IMR-90 (cell line): ENCODE measurements at regions not wholly inside any gene's neighbourhood (a gene's known extent, or its start where the extent isn't known, plus 50 kb on each side); places are given as distances from the start of the nearest gene placed in this dataset.

Experiments
- ATAC-seq: fragments of 200-7000 bp; cut with Tn5 transposase; 2 replicates; pipeline ENCODE4 v1.9.1; 2020; ENCODE audit warnings: low read depth, mild to moderate bottlenecking, moderate library complexity
- BruUV-seq: library from RNA; stranded (reverse); fragments of 400-500 nt; replicated peaks from 2 replicates; lab custom pipeline; 2021; lab: Mats Ljungman, UMichigan
- CTCF ChIA-PET: fragments of 300-600 bp; formaldehyde crosslinking; extraction: SDS; loops from one replicate; lab custom pipeline; 2021; ENCODE audit warnings: antibody characterized with exemption; lab: Yijun Ruan, JAX
- POLR2A ChIA-PET: fragments of 300-600 bp; sonication (Branson Sonifier 250); formaldehyde crosslinking; loops from one replicate; lab custom pipeline; 2022; ENCODE audit warnings: antibody characterized with exemption; ENCODE audit not compliant: unreplicated experiment; lab: Charles Lee
- DNase-seq: peaks from one replicate; pipeline ENCODE4 v3.0.0; 2013
- H2AFZ ChIP-seq: replicated peaks from 2 replicates; pipeline ENCODE3; 2013; ENCODE audit warnings: low read length, mild to moderate bottlenecking; ENCODE audit not compliant: poor library complexity
- H2AK5ac ChIP-seq: 2 replicates; pipeline ENCODE4 v1.6.1; 2013; ENCODE audit warnings: low read depth, low read length, inconsistent platforms
- H2AK9ac ChIP-seq: replicated peaks from 2 replicates; pipeline ENCODE3; 2013; ENCODE audit warnings: mild to moderate bottlenecking, low read depth, low read length, moderate library complexity; ENCODE audit not compliant: poor library complexity
- H2BK120ac ChIP-seq: 2 replicates; pipeline ENCODE4 v1.6.1; 2013; ENCODE audit warnings: low read depth, low read length, inconsistent platforms
- H2BK15ac ChIP-seq: 3 replicates; pipeline ENCODE4 v1.6.1; 2013; ENCODE audit warnings: low read depth, low read length, inconsistent platforms
- H2BK20ac ChIP-seq: 2 replicates; pipeline ENCODE4 v1.6.1; 2013; ENCODE audit warnings: low read depth, mild to moderate bottlenecking, inconsistent platforms, low read length, moderate library complexity
- H2BK5ac ChIP-seq: 2 replicates; pipeline ENCODE4 v1.6.1; 2013; ENCODE audit warnings: mild to moderate bottlenecking, low read depth, low read length, inconsistent platforms; ENCODE audit not compliant: poor library complexity, severe bottlenecking
- H3K14ac ChIP-seq: replicated peaks from 2 replicates; pipeline ENCODE4 v1.6.1; 2013; ENCODE audit warnings: low read depth, low read length, inconsistent platforms
- H3K18ac ChIP-seq: 2 replicates; pipeline ENCODE4 v1.6.1; 2013; ENCODE audit warnings: low read depth, low read length, control low read depth
- H3K23ac ChIP-seq: 2 replicates; pipeline ENCODE4 v1.6.1; 2013; ENCODE audit warnings: low read depth, low read length, inconsistent platforms
- H3K27ac ChIP-seq: 2 replicates; pipeline ENCODE4 v1.5.1; 2013; ENCODE audit warnings: mild to moderate bottlenecking, control low read depth, low read length; ENCODE audit not compliant: insufficient read depth
- H3K27me3 ChIP-seq: 2 replicates; pipeline ENCODE4 v1.6.1; 2013; ENCODE audit warnings: low read length; ENCODE audit not compliant: control insufficient read depth, insufficient read depth
- H3K36me3 ChIP-seq: 2 replicates; pipeline ENCODE4 v1.6.1; 2013; ENCODE audit warnings: low read length, mixed read lengths; ENCODE audit not compliant: control insufficient read depth, insufficient read depth
- H3K4ac ChIP-seq: 2 replicates; pipeline ENCODE4 v1.6.1; 2013; ENCODE audit warnings: low read depth, low read length, inconsistent platforms
- H3K4me1 ChIP-seq: 2 replicates; pipeline ENCODE4 v1.6.1; 2013; ENCODE audit warnings: low read length, mixed read lengths; ENCODE audit not compliant: control insufficient read depth, insufficient read depth
- H3K4me2 ChIP-seq: 2 replicates; pipeline ENCODE4 v1.6.1; 2013; ENCODE audit warnings: low read depth, mild to moderate bottlenecking, control low read depth, low read length, moderate library complexity
- H3K4me3 ChIP-seq: 2 replicates; pipeline ENCODE4 v1.5.1; 2013; ENCODE audit warnings: low read depth, mild to moderate bottlenecking, control low read depth, low read length, moderate library complexity; ENCODE audit not compliant: insufficient read depth
- H3K56ac ChIP-seq: 2 replicates; pipeline ENCODE4 v1.6.1; 2013; ENCODE audit warnings: low read length, inconsistent platforms; ENCODE audit not compliant: insufficient read depth; ENCODE audit errors: extremely low read depth
- H3K79me1 ChIP-seq, 2 experiments: 2 replicates each; pipeline ENCODE4 v1.6.1; 2013; ENCODE audit warnings: low read length in 2 of 2, inconsistent platforms in 1 of 2, low read depth in 1 of 2
- H3K9ac ChIP-seq: 2 replicates; pipeline ENCODE4 v1.6.1; 2013; ENCODE audit warnings: low read depth, low read length, control low read depth
- H3K9me1 ChIP-seq: 2 replicates; pipeline ENCODE4 v1.6.1; 2013; ENCODE audit warnings: low read length, inconsistent platforms; ENCODE audit not compliant: insufficient read depth
- H3K9me3 ChIP-seq: 2 replicates; pipeline ENCODE4 v1.6.1; 2013; ENCODE audit warnings: low read length; ENCODE audit not compliant: control insufficient read depth, insufficient read depth
- H4K20me1 ChIP-seq: 2 replicates; pipeline ENCODE4 v1.6.1; 2013; ENCODE audit warnings: low read length, inconsistent platforms; ENCODE audit not compliant: insufficient read depth
- H4K5ac ChIP-seq: 2 replicates; pipeline ENCODE4 v1.6.1; 2013; ENCODE audit warnings: mild to moderate bottlenecking, low read depth, low read length, control low read depth
- H4K8ac ChIP-seq, 2 experiments: 2 replicates each; pipeline ENCODE4 v1.6.1; 2013; ENCODE audit warnings: low read depth in 2 of 2, low read length in 2 of 2, control low read depth in 1 of 2, inconsistent platforms in 1 of 2
- H4K91ac ChIP-seq: 2 replicates; pipeline ENCODE4 v1.6.1; 2013; ENCODE audit warnings: low read depth, low read length, inconsistent platforms; ENCODE audit not compliant: insufficient read depth
- FOS ChIP-seq: fragments of 150-350 bp; IDR thresholded peaks from 2 replicates; pipeline ENCODE4 v1.6.1; 2016; ENCODE audit warnings: low read depth, low read length
- NFE2L2 ChIP-seq: fragments of 150-350 bp; IDR thresholded peaks from 2 replicates; pipeline ENCODE4 v1.6.1; 2016; ENCODE audit warnings: low read depth, mild to moderate bottlenecking, low read length
- RFX5 ChIP-seq: IDR thresholded peaks from 2 replicates; pipeline ENCODE4 v1.8.0; 2012; ENCODE audit warnings: low read depth, mild to moderate bottlenecking, low read length, moderate library complexity
- WGBS, 2 experiments: methylation state at CpG; one replicate each; pipeline versions ENCODE4 v1.1.5 to v1.1.7; 2013; ENCODE audit warnings: missing lambda C conversion rate in 2 of 2; ENCODE audit not compliant: insufficient read length in 1 of 2; ENCODE audit errors: extremely low coverage in 2 of 2; 5-methylcytosine and 5-hydroxymethylcytosine counted together
- dilution Hi-C: fragments of 300-500 bp; cut with HindIII; formaldehyde crosslinking; loops from one replicate; pipeline ENCODE4 v1.14.3; 2018; ENCODE audit warnings: low sequenced_read_pairs; ENCODE audit not compliant: unreplicated experiment
- in situ Hi-C: fragments of 300-500 bp; cut with MboI; formaldehyde crosslinking; loops from 3 replicates; pipeline ENCODE4 v1.14.3; 2019; ENCODE audit warnings: low sequenced_read_pairs, inconsistent platforms, mixed read lengths
- intact Hi-C: fragments of 100-400 bp; cut with micrococcal nuclease; formaldehyde crosslinking; loops from 2 replicates; pipeline ENCODE4 v1.10.0; 2022

DNA sequence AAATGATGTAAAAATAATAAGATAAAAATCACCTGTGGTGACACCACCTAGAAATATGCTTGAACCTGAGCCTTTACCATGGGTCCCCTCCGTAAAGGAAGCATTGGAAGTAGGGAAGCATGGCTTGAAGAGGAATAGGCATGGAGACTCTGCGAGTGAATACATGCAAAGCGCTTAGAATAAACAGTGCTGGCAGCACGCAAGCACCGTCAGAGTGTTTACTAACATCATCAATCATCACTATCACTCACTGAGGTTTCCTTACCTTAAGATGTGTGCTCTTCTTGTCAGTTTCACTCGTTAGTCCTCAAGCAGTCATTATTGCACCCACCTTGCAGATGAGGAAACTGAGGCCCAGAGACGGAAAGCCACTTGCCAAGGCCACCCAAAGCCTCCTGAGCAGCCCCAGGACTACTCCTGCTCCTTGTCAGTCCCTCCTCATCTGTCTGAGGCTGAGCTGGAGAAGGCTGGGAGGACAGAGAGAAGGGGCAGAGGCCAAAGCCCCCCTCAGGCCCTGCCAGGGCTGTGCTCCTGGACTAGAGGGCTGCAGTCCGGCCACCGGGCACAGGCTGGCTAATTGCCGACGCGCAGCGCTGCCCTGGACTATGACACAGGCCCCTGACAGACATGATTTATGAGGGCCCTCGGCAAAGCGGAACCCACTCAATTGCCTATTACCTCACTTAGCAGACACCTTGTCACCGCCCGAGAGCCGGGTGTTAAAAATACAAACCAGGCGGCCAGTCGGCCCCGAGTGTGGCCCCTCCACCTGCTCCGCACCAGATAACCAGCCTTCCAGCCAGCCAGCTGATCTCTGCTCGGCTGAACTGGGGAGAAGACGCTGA, 168.9 kb downstream of the MN1 start:
- intact Hi-C loops = no loop called here
- DNase-seq (no peak), ATAC-seq (no peak)
- Histone ChIP-seq H4K91ac (no peak overlapping the region), H3K4me2 (no peak overlapping the region), H2AFZ (no peak overlapping the region), H4K8ac (no peak overlapping the region), H2AK5ac (no peak overlapping the region), H3K56ac (no peak overlapping the region), H3K36me3 (no peaks in the 10 kb centered on the region), H3K79me1 (no peaks in the 10 kb centered on the region), H3K23ac (no peak overlapping the region), H4K20me1 (no peaks in the 10 kb centered on the region), H3K18ac (no peak overlapping the region), H3K9me3 (no peaks in the 10 kb centered on the region), H2BK120ac (no peak overlapping the region), H3K9ac (no peak overlapping the region), H2BK5ac (no peak overlapping the region), H2BK15ac (no peak overlapping the region), H2BK20ac (no peak overlapping the region), H2AK9ac (no peak overlapping the region), H3K4me1 (no peaks in the 10 kb centered on the region; the same call in 1 of the 2 replicates), H3K4ac (no peak overlapping the region), H3K4me3 (no peak overlapping the region), H3K9me1 (no peaks in the 10 kb centered on the region), H3K14ac (no peak overlapping the region), H3K27ac (no peak overlapping the region), H3K27me3 (peaks cover 47% of the 10 kb centered on the region), H4K5ac (no peak overlapping the region)
- no TSS peak for BruUV-seq
- dilution Hi-C loops = no loop called here
- WGBS, 2 experiments = 5% methylated on average over 6 of the region's 24 CpGs; no CpG with 5 or more reads in 1 of the 2 experiments
- POLR2A ChIA-PET = no interaction called here
- TF ChIP-seq RFX5 = no peak
- no peak for TF ChIP-seq FOS
- TF ChIP-seq NFE2L2 = no peak
- in situ Hi-C loops = no loop called here
- CTCF ChIA-PET = no interaction called here
